COLO668 (cell line): ENCODE measurements at regions not wholly inside any gene's neighbourhood (a gene's known extent, or its start where the extent isn't known, plus 50 kb on each side); places are given as distances from the start of the nearest gene placed in this dataset.
"Not testable (repeated sequence)": the region's sequence is repeated elsewhere in the genome, so short reads cannot be mapped to it uniquely, and the experiment has no call there.

Source experiments
- DNase-seq: peaks from one replicate; lab custom pipeline; 2025; ENCODE audit not compliant: unreplicated experiment; lab: John Stamatoyannopoulos, UW

DNA sequence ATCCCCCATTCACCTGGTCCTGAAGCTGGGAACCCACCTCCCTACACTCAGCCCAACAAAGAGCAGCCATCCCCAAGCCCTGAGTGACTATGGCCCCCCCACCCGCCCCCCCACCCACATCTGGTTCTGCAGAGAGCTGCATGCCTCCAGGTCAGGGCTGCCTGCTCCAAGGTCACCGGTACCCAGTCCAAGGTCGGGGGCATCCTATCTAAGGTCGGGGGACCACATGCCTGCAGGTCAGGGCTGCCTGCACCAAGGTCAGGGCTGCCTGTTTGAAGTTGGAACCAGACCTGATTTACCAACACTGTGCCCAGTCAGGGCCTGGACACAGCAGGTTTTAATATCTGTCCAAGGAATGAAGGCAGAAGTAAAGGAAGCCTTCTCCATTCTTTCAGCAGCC is 66.1 kb upstream of the GPC1 start:
- DNase-seq = no peak

GRCh38 chr2:240369801-240370585 is 65.5 kb upstream of the GPC1 start:
- DNase-seq = peak; percentile 32

DNA sequence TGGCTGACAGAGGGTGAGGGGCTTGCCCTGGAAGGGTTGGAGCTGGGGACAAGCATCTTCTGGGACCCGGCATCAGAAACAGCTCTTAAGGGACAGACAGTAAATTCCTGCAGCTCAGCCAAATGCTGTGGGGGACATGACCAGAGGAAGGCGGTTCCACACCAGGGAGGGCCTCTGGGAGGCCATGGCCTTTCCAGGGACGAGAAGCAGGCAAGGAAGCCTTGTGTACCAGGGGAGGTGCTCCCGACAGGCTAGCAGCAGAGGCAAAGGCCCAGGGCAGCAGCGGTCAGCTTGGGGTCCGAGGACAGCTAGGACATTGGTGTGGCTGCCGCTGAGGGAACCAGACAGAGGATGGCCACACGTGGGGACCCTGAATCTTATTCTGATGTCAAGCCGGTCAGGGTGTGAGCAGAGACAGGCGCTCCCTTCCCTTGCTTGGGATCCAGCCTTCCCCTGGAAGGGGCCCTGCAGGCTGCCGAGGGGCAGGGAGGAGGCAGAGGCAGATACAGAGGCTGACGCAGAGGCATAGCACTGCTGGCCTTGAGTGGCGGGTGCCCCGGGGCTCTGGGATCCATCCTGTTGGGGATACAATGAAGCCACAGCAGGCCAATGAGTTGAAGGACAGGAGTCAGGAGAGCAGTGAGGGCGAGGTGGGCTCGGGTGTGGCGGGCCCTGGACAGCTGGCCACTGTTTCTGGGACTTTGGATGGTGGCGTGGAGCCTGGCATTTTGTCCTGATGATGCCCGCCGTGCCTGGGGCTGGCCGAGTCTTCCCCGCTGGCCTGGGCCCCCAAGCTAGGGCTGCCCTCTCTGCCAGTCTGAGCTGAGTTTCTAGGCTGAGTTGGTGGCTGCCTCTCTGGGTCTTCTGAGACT is 64.1 kb upstream of the GPC1 start:
- DNase-seq = no peak

- no peak for DNase-seq
Measured at GRCh38 chr2:240372101-240372500, 63.4 kb upstream of the GPC1 start.

- DNase-seq = no peak
Measured at GRCh38 chr2:240373289-240373885, 62.1 kb upstream of the GPC1 start.

DNA sequence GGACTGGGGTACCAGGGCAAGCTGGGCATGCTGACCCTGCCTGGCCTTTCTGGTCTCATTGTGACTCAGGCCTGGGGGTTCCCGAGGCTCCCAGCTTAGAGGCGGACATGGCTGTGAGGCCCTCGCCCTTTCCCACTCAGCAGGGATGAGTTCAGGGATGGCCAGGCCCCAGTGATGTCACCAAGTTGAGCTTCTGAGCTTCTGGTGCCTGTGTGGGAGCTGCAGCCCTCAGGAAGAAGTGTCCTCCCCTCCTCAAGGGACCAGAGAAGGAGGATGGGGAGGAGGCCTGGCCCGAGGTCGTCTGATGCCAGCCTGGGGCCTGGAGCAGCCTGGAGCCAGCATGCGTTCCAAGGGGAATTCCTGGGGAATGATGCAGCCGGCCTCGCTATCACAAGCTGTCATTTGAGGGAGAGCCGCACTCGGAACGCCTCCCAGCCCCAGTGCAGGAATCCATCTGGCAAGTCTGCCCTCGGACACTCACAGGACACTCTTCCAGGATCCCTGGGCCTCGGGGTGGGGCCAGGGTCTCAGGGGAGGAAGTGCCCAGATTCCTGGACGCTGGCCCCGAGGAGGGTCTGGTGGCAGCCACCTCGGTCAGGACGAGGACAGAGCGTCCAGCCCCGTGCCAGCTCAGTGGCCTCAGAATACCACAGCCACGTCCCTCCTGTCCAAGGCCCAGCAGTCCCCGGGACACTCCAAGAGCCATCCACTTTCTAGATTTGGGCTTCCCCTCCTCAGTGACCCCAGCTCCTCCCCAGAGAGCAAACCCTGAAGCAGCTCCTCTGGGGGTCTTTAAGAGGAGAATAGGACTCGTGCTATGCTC is 61.2 kb upstream of the GPC1 start:
- DNase-seq = no peak

DNA sequence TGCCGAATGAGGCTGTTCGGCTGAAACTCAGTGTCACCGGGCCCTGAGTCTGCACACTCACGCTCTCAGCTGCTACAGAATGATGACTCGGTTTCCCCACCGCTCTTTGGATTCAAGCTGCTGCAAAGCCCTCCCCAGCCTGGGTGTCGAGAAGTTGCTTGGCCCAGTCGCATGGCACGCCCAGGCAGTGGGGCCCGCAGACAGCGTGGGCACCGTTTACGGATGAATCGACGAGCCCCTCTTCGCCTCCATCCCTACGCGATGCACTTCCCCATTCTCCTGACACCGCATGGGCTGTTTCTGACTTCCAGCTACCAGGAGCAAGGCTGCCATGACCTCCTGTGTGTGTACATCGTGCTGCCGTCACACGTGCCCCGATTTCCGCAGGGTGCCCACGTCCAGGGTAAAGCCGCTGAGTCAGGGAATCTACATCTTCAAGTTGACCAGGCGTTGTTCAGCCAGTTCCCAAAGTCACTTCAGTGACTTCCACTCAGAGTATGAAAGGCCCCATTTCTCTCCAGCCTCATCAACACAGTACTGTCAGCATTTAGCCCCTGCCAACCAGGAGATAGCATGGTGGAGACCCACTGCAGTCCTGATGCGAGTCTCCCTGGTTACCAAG is 60.3 kb upstream of the GPC1 start:
- no peak for DNase-seq

- DNase-seq = no peak
Measured at GRCh38 chr2:240376739-240377138, 58.7 kb upstream of the GPC1 start.

- no peak for DNase-seq
Measured at GRCh38 chr2:240377366-240377765, 58.1 kb upstream of the GPC1 start.

DNA sequence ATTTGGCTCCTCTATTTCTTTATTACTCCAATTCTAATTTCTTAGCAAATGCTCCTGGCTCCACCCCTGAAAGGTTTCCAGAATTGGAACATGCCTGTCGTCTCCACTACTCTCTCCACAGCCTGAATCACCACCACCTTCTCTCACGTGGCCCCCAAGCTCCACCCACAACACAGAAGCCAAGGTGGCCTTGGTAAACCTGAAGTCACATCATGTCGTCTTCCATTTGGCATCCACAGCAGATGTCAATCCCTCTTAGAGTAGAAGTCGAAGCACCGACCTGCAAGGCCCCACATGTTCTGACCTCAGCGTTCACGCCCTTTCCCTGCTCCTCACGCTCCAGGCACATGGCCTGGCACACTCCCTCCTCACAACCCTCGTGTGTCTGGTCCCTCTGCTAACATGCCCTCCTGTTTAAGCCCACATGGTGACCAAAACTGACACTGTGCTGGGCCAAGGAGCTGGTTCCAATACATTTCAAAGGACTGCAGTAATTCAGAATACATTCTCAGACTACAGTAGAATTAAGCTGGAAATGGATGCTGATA is 56.3 kb upstream of the GPC1 start:
- DNase-seq = no peak

GRCh38 chr2:240383099-240383758 is 52.2 kb upstream of the GPC1 start:
- no peak for DNase-seq

DNA sequence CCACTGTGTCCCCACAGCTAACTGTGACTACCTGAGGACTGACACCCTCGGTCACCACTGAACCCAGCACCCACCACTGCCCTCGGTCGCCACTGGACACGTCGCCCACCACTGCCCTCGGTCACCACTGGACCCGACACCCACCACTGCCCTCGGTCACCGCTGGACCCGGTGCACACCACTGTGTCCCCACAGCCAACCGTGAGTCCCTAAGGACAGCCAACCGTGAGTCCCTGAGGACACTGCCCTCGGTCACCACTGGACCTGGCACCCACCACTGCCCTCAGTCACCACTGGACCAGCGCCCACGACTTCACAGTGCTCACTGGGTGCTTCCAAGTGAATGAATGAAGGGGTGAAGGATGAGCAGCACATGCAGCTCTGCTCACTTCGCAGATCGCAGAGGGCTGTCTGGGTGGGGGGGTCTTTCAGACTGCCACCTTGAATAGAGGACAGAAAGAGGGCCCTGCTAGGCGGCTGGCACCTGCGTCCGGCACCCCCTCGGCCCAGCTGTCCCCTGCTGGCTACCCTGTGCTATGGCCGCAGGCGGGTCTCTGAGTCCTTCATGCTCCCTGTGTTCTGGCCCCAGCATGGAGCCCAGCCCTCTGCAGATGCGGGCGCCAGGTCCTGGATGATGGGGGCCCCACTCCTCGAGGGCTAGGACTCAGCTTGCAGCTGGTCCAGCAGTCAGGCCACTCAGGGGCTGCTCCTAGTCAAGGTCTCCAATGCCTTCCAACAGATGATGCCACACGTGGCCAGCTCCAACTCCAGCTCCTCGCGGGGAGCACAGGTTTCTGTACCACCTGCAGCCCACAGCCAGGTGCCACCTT is 51.4 kb upstream of the GPC1 start:
- no peak for DNase-seq

- no peak for DNase-seq
Measured at GRCh38 chr2:240384711-240385450, 50.6 kb upstream of the GPC1 start.

- DNase-seq = not testable (repeated sequence)
Measured at GRCh38 chr2:240385451-240386161, 49.9 kb upstream of the GPC1 start.
